ENCODE measurements at regions not wholly inside any gene's neighbourhood (a gene's known extent, or its start where the extent isn't known, plus 50 kb on each side); places are given as distances from the start of the nearest gene placed in this dataset.

DNA sequence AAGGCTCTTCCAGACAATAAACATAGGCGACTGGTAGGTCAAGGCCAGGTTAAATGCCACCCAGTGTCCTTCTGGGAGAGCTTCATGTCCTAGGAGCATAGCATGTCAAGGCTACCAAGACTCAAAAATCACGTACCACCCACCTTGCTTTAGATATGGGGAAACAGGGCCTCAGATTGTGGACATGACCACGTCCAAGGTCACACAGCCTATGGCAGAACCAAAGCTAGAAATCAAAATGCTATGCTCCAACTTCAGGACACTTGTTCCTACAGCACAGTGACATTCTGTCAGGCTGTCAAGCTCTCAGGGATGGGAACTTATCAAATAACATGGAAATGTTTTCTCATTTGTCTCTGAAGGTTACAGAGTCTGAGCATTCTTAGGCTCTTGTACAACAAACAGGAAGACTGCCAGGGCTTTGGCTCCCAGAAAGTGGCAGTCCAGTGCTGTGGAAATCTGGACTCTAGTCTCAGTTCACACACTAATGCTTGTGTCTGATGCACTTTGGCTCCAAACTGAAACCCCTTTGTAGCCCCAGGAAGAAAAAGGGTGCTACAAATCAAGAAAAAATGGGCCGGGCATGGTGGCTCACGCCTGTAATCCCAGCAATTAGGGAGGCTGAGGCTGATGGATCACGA, 170.4 kb upstream of the LPP start:
- Mint-ChIP-seq H3K9me3 (no peaks in the 10 kb centered on the region), H3K4me1 (ENCODE audit: low read depth) (peaks cover 38% of the 10 kb centered on the region), H3K36me3 (ENCODE audit: low read depth) (no peaks in the 10 kb centered on the region), H3K27ac (no peak overlapping the region), H3K27me3 (ENCODE audit: insufficient read depth) (no peaks in the 10 kb centered on the region), H3K4me3 (no peak overlapping the region)
- TF ChIP-seq, protein P1, sequence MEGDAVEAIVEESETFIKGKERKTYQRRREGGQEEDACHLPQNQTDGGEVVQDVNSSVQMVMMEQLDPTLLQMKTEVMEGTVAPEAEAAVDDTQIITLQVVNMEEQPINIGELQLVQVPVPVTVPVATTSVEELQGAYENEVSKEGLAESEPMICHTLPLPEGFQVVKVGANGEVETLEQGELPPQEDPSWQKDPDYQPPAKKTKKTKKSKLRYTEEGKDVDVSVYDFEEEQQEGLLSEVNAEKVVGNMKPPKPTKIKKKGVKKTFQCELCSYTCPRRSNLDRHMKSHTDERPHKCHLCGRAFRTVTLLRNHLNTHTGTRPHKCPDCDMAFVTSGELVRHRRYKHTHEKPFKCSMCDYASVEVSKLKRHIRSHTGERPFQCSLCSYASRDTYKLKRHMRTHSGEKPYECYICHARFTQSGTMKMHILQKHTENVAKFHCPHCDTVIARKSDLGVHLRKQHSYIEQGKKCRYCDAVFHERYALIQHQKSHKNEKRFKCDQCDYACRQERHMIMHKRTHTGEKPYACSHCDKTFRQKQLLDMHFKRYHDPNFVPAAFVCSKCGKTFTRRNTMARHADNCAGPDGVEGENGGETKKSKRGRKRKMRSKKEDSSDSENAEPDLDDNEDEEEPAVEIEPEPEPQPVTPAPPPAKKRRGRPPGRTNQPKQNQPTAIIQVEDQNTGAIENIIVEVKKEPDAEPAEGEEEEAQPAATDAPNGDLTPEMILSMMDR (IDR thresholded peaks at IDR 0.05), result no peak
- DNase-seq, result no peak

DNA sequence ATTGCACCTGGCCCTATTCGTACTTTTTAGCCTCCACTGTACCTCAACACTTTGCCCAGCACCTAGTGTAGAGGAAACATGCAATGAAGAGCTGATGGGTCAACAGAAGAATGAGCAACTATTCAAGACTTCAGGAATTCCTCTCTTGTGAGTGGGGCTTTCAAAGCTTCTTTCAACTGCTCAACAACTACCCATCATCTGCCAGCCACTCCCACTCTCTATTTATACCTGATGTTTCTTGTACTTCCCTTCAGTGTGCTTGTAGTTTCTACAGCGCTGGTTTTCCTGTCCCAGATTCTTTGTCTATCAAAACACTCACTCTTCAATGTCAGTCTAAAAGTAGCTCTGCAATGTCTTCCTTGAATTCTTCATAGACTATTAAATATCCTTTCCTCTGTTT, 168.3 kb upstream of the LPP start:
- H3K27ac Mint-ChIP-seq, result peak overlapping the region; percentile 88
- DNase-seq, result peak; percentile 22
- H3K36me3 Mint-ChIP-seq (ENCODE audit: low read depth), result no peaks in the 10 kb centered on the region
- no peaks in the 10 kb centered on the region for H3K27me3 Mint-ChIP-seq (ENCODE audit: insufficient read depth)
- H3K4me3 Mint-ChIP-seq, result peak overlapping the region; percentile 0; the same call in 1 of the 2 replicates
- TF ChIP-seq, protein P1 (IDR thresholded peaks at IDR 0.05), result no peak
- peaks cover 45% of the 10 kb centered on the region for H3K4me1 Mint-ChIP-seq (ENCODE audit: low read depth)
- H3K9me3 Mint-ChIP-seq, result no peaks in the 10 kb centered on the region

DNA sequence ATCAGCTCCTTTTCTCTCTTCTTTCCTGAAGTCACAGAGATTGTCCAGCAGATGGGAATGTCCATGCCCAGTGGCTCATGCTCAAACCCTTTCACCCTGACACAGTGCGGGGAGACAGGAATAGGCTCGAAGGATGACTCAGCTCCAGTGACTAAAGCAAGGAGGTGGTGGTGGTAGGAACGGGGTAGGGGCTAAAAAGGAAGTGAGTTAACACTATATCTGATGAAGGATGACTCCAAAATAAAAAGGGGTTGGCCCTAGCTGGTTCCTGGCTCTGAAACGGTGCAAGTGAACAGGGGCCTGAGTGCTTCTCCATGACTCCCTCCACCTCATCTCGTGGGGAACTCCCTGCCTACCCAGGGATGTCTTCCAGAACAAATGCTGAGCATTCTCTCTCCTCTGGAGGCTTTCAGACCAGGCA, 167.4 kb upstream of the LPP start:
- peaks cover 51% of the 10 kb centered on the region for H3K4me1 Mint-ChIP-seq (ENCODE audit: low read depth)
- H3K4me3 Mint-ChIP-seq, result peak overlapping the region; percentile 2; the same call in 1 of the 2 replicates
- H3K27ac Mint-ChIP-seq, result peak overlapping the region; percentile 88
- no peaks in the 10 kb centered on the region for H3K9me3 Mint-ChIP-seq
- TF ChIP-seq, protein P1 (IDR thresholded peaks at IDR 0.05), result 0 out of 2 replicates have a peak, but pooled peaks have one; percentile 26
- H3K36me3 Mint-ChIP-seq (ENCODE audit: low read depth), result peaks cover 5% of the 10 kb centered on the region; the same call in 1 of the 2 replicates
- peak; percentile 94 for DNase-seq
- no peaks in the 10 kb centered on the region for H3K27me3 Mint-ChIP-seq (ENCODE audit: insufficient read depth)

DNA sequence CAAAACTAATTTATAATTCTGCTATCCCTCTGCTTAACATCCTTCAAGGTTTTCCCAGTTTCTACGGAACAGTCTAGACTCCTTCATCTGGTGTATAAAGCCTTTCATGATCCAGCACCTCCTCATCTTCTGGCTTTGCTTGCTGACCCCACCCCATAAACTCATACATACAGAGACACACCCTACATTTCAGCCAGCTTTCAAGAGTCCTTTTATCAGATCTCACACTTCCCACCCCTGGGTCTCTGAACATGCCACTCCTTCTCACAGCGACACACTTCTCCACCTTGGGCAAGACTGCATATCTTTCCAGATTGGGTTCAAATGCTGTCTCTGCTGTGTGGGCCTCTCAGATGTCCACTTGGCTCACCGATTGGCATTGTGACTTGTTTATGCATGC, 166.8 kb upstream of the LPP start:
- H3K9me3 Mint-ChIP-seq, result no peaks in the 10 kb centered on the region
- H3K27ac Mint-ChIP-seq, result peak overlapping the region; percentile 88
- no peak for DNase-seq
- peaks cover 5% of the 10 kb centered on the region; the same call in 1 of the 2 replicates for H3K36me3 Mint-ChIP-seq (ENCODE audit: low read depth)
- H3K4me3 Mint-ChIP-seq, result peak overlapping the region; percentile 2; the same call in 1 of the 2 replicates
- no peaks in the 10 kb centered on the region for H3K27me3 Mint-ChIP-seq (ENCODE audit: insufficient read depth)
- TF ChIP-seq, protein P1 (IDR thresholded peaks at IDR 0.05), result no peak
- peaks cover 51% of the 10 kb centered on the region for H3K4me1 Mint-ChIP-seq (ENCODE audit: low read depth)

DNA sequence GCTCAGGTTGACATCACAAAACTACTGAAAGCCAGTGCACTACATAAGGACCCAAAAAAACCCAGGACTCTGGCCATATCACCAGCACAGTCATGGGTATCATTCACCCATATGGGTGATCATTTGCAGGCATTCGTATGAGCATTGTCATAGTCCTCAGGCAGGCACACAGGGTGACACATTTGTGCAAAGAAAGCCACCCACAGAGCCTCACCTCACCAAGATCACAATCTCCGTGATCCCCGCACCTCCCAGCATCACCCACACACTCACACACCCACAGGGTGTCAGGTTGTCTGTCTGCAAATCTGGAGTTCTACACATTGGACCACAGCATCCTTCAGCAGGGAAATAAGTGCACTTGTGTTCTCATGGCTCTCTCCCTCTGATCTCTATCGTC, 166.0 kb upstream of the LPP start:
- Mint-ChIP-seq H3K4me3 (no peak overlapping the region), H3K9me3 (no peaks in the 10 kb centered on the region), H3K36me3 (ENCODE audit: low read depth) (peaks cover 5% of the 10 kb centered on the region; the same call in 1 of the 2 replicates), H3K27ac (peak overlapping the region; percentile 88; the same call in 1 of the 2 replicates), H3K4me1 (ENCODE audit: low read depth) (peaks cover 57% of the 10 kb centered on the region), H3K27me3 (ENCODE audit: insufficient read depth) (no peaks in the 10 kb centered on the region; the same call in 1 of the 2 replicates)
- DNase-seq, result no peak
- TF ChIP-seq, protein P1 (IDR thresholded peaks at IDR 0.05), result no peak
